Cardiac muscle cell (in vitro differentiated cells and primary cell): ENCODE measurements at regions not wholly inside any gene's neighbourhood (a gene's known extent, or its start where the extent isn't known, plus 50 kb on each side); places are given as distances from the start of the nearest gene placed in this dataset.

Experiments used
- DNase-seq, 2 donors: peaks; one replicate each; pipeline versions ENCODE4 v3.0.0 to v3.0.0-alpha.2; 2010 to 2017; ENCODE audit warnings: low read depth in 1 of 2, low spot score in 1 of 2
- H3K27ac ChIP-seq: fragments of 200-600 bp; sonication (generic); 2 replicates; pipeline ENCODE4 v1.5.1; 2016
- H3K27me3 ChIP-seq: fragments of 200-600 bp; sonication (generic); 2 replicates; pipeline ENCODE4 v1.6.0; 2016; ENCODE audit warnings: control low read depth
- H3K36me3 ChIP-seq: fragments of 200-600 bp; sonication (generic); 2 replicates; pipeline ENCODE4 v1.5.1; 2016; ENCODE audit warnings: control low read depth
- H3K4me1 ChIP-seq: fragments of 200-600 bp; sonication (generic); 2 replicates; pipeline ENCODE4 v1.8.1; 2017; ENCODE audit warnings: low read depth, mild to moderate bottlenecking, mixed run types
- H3K4me3 ChIP-seq: fragments of 200-600 bp; sonication (generic); 2 replicates; pipeline ENCODE4 v1.5.1; 2016; ENCODE audit warnings: mild to moderate bottlenecking
- H3K9me3 ChIP-seq: fragments of 200-600 bp; sonication (generic); 2 replicates; pipeline ENCODE4 v1.5.1; 2017; ENCODE audit warnings: low read depth, mild to moderate bottlenecking, control low read depth
- CTCF ChIP-seq: IDR thresholded peaks from 2 replicates; pipeline ENCODE4 v1.5.1; 2012; ENCODE audit warnings: low read depth, mild to moderate bottlenecking, low read length

DNA sequence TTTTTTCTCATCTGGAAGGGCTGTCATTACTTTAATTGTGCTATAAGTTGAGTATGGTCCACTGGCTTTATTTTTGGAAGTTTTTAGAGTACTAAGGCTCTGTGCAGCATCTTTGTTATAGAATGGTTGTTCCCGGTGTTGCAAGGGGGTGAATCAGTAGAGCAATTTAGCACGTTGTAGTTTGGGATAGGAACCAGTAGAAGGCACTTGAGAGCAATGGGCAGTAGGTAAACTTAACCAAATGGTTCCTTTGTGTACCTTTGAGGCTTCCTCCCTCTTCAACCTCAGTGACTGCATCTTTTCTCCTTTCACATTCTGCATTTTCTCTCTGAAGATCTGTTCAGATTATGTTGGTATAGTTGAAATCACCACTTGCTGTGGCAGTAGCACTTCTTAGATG lies 238.2 kb upstream of the SYT4 start:
- TF ChIP-seq CTCF, result no peak
- Histone ChIP-seq H3K4me1 (no peaks in the 10 kb centered on the region), H3K27ac (no peak overlapping the region), H3K4me3 (no peak overlapping the region), H3K9me3 (no peaks in the 10 kb centered on the region), H3K27me3 (no peaks in the 10 kb centered on the region), H3K36me3 (no peaks in the 10 kb centered on the region)
- no peak for DNase-seq

DNA sequence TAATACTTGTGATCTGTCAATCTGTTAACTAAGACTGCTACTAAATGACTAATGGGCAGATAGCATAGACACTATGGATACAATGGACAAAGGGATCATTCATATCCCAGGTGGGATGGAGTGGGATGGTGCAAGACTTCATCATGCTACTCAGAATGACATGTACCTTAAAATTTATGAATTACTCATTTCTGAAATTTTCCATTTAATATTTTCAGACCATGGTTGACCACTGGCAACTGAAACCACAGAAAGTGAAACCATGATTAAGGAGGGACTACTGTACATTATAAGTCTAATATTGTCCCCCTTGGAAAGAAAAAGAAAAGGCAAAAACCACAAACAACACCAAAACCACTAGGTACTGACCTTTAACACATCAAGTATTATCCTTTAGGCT lies 247.0 kb upstream of the SYT4 start:
- Histone ChIP-seq H3K9me3 (no peaks in the 10 kb centered on the region), H3K36me3 (no peaks in the 10 kb centered on the region), H3K4me1 (no peaks in the 10 kb centered on the region), H3K27ac (no peak overlapping the region), H3K27me3 (no peaks in the 10 kb centered on the region), H3K4me3 (no peak overlapping the region)
- no peak for TF ChIP-seq CTCF
- DNase-seq, result no peak

GRCh38 chr18:43525169-43525568 lies 247.9 kb upstream of the SYT4 start:
- Histone ChIP-seq H3K27me3 (no peaks in the 10 kb centered on the region), H3K27ac (no peak overlapping the region), H3K4me1 (no peaks in the 10 kb centered on the region), H3K4me3 (no peak overlapping the region), H3K36me3 (no peaks in the 10 kb centered on the region), H3K9me3 (no peaks in the 10 kb centered on the region)
- no peak for TF ChIP-seq CTCF
- DNase-seq, result no peak

DNA sequence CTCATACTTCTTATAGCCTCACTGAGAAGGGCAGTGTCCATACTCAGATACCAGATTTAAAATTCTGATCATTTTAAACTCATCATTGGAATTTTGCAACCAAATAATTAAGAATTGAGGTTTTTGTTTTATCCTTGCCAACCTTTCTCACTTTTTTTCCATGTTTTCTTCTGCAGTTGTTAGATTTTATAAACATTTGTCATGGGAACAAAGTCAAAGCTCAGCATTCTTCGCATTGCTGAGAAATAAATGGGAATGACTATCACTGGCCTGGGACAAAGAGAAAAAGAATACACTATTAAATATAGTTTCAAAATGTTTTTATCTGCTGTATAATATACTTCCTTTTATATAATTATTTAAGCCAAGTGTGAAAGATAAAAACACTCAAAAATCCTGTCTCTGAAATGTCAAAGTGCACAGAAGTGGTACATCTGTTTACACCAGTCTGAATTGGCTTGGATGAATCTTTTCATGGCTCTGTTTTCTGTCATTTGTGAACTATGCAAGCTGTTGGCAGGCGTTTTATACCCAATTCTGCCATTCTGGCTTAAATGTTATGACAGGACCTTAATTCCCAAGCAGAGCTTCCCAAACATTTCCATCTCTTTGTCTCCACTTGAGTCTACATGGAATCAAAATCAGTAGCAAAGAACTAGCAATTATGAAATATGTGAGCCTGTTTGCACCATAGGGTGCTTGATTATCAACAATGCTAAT lies 249.3 kb upstream of the SYT4 start:
- Histone ChIP-seq H3K27ac (no peak overlapping the region), H3K4me3 (no peak overlapping the region), H3K4me1 (no peaks in the 10 kb centered on the region), H3K9me3 (no peaks in the 10 kb centered on the region), H3K36me3 (no peaks in the 10 kb centered on the region), H3K27me3 (no peaks in the 10 kb centered on the region)
- TF ChIP-seq CTCF, result no peak
- no peak for DNase-seq

DNA sequence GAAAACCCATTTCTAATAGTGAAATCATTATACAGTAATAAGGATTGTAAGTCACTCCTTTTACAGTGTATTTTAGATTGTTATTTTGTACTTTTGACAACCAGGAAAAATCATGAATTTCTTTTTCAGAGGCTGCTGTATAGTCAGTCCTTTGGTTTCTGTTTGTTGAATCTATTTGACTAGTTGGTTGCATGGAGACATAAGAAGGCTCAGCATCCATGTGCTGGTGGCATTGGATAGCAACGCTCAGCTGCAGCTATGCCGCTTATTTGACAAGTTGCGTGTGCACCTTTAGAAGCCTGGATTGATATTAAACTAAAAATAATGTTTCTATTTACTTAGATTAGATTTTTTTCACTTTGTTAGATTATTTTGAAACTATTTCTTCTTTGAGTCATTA lies 254.1 kb upstream of the SYT4 start:
- Histone ChIP-seq H3K36me3 (no peaks in the 10 kb centered on the region), H3K4me1 (no peaks in the 10 kb centered on the region), H3K4me3 (no peak overlapping the region), H3K27ac (no peak overlapping the region), H3K9me3 (no peaks in the 10 kb centered on the region), H3K27me3 (no peaks in the 10 kb centered on the region)
- no peak for TF ChIP-seq CTCF
- DNase-seq, result no peak
